NOMO-1 treated with dmso at 0.1 percent for 144 hours (cell line): ENCODE measurements at regions not wholly inside any gene's neighbourhood (a gene's known extent, or its start where the extent isn't known, plus 50 kb on each side); places are given as distances from the start of the nearest gene placed in this dataset.

Source experiments
- DNase-seq: peaks from one replicate; lab custom pipeline; 2025; ENCODE audit not compliant: unreplicated experiment; lab: John Stamatoyannopoulos, UW

DNA sequence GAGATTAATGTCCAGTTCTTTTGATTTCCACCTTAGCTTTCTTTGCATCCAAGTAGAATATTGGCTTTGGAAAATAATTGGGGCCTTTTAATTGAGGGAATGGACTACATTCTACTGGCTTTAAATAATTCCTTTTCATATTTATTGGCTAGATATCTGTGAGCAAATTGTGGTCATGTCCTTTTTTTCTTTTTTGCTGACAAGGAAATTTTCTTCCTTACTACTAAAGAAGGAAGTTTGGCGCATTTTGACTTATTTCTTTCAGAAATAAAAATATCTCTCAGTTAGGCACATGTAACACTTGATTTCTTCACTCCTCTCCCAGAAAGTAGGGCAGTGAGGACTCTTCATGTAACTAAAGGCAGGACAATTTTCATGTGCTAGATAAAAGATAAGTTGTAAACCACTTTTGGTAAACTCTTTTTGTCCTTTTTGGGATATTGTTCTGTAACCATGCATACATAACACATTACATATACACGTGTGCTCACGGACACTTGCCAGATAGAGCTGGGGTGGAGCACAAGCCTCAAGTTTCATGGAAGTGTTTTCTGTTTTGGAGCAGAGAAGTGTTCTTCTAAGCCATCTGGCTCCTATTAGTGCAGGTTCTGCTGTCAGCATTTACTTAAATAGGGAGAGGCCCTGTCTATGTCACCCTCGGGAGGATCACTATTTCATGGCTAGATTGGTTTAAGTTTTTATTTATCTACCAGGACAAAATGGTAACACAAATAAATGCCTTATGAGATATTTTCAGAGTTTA is 85.1 kb upstream of the LRIG3 start:
- no peak for DNase-seq

DNA sequence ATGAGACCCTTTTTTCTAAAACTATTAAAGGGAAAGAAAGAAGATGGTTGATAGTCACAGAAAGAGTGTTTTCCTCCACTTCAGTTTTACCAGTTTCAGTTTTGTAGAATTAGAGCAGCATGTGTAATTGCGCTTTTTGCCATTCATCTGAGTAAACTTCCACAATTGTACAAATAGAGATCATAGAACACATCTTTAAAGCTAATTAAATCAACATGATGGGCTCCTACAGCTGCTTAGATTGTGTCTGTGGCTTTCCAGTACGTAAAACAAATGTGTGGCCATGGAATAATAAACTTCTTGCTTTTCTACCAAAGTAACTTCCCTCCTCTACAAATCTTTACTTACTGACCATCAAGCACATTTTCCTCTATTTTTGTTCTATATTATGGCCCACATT is 84.2 kb upstream of the LRIG3 start:
- DNase-seq, result no peak

DNA sequence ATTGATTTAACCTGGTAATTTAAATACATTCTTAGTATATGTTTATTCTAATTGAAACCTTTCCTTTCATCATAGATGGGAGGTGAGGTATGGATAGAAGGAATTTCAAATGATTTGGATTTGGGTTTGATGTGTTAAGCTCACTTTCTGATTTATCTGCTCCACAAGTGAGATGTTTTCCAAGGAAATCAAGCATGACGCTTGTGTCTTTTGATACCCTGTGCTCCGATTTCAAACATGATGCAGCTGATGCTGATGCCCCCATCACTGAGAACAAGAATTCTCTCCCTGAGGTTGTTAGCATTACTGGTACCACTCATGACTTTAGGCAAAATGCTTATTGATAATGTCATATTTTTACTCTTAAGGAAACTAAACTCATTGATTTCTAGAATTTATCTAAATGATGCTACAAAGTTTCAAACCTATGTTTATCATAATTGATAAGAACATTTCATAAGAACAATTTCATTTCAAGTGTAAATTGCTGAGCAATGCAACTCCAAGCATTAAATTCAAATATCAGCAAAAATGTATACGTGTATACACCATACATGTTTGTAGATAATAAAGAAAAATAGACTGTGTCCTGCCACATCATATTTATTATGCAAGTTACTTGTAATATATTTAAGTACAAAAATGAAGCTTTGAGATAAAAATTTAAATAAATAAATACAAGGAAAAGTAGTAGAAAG is 75.5 kb upstream of the LRIG3 start:
- DNase-seq, result no peak

DNA sequence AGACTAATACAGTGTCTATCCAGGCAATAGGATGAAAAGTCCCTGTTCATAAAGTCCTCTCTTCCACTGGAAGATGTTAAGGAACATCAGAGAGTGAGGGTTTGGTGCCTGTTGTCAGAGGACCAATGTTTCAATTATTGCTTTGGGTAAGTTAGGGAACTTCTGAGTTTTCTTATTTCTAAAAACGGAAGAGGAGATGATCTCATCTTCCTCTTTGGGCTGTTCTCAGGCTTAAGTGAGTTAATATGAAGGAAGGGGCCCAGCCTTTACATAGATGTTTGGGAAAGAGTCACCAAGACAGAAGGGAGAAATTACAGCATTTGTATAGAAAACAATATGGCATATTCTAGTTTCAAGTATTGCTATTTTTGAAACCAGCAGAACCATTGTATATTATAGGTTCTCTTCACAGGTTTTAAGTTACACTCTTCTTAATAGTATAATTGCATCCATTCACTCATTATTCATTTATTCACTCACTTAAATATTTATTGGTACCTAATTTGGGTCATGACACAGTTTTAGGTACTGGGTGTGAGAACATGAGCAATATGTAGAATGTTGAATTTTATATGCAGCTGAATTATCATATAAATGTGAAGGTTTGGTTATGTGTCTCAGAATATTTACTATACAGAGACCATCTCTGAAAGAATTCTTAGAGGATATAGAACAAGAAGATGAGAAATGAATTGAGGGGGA is 68.5 kb upstream of the LRIG3 start:
- no peak for DNase-seq

DNA sequence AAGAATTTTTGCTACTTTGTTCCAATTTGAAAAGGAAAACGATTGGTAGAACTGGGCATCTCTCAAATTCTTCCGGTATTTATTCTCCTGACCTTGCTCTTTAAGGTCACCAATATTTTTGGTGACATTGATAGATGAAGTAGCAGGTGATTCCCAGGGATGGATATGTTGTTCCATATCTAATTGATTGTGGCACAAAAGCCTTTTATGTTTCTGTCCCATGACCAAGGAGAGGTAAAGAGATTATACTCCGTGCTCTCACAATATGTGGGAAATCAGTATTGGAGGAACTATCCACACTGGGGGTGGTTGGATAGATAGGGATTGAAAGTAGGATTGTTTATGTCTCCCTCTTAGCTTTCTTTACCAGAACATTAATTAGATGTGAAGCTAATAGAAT is 61.7 kb upstream of the LRIG3 start:
- DNase-seq, result no peak

DNA sequence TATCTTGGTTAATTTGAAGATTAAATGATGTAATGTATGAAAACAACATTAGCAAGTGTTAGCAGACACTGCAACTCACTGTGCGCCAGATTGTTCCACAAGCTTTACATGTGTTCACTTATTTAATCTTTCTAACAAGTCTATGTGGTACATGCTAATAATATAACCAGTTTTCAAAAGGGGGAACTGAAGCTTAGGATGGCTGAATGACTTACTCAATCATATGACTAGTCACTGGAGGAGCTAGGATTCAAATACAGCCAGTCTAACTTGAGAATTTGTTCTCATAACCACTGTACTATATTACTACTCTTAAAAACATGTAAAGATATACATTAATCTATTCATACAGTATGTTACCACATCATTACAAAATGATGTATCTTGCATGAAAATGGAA is 60.5 kb upstream of the LRIG3 start:
- DNase-seq, result no peak

DNA sequence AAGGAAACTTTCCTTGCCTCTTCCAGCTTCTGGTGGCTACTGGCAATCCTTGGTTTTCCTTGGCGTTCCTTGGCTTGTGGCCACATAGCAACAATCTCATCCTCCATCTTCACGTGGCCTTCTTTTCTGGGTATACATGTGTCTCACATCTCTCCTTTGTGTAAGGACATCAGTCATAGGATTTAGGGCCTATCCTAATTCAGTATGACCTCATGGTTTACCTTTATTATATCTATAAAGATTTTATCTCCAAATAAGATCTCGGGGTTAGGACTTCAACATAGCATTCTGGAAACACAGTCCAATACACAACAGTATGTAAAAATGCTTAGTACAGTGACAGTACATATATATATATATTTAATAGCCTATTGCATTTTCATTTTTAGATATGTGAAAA is 58.4 kb upstream of the LRIG3 start:
- no peak for DNase-seq

DNA sequence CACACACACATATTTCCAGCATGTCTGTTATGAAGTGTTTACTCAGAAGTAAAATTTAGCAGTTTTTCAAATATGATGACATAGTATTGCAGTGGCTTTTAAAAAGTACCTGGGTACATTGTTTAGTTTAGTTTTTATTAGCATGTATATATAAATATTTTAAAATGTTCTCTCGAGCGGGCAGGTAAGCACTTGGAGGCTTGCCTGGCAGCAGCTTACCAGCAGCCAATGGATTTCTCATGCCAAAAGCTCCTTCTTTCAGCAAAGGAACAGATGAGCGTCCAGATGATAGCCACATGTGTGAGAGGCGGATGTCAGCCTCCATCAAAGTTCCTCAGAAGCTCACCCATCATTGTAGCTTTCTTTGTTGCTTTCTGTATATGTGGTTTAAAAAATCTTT is 57.2 kb upstream of the LRIG3 start:
- DNase-seq, result no peak

DNA sequence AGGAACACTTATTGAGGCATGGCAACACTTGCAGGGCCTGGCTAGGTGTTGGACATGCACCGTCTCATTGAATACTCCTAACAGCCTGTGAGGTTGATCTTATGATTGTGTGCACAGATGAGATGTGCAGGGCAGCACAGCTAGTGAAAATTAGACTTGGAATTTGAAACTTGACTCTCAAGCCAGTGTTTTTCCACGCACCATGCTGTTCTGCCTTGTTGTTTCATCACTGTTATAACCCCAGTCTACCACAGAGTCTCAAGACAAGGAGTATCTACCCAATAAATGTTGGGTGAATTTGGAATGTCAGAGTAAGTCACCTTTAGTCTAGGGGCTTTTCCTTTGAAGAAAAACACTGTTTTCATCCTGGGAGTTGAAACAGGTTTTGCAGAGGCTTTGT is 55.8 kb upstream of the LRIG3 start:
- no peak for DNase-seq
